Transverse colon (tissue), 4 donors: ENCODE measurements at regions not wholly inside any gene's neighbourhood (a gene's known extent, or its start where the extent isn't known, plus 50 kb on each side); places are given as distances from the start of the nearest gene placed in this dataset.

Experiments used
- DNase-seq: peaks from one replicate; pipeline ENCODE4 v3.0.0-alpha.2; 2019
- H3K27ac ChIP-seq, 4 donors: fragments of 200-600 bp; sonication (generic); 2 replicates each; pipeline ENCODE4 v1.5.1; 2016 to 2018; ENCODE audit warnings: inconsistent platforms in 4 of 4
- H3K27me3 ChIP-seq: fragments of 200-600 bp; sonication (generic); 2 replicates; pipeline ENCODE4 v1.5.1; 2017; ENCODE audit warnings: inconsistent platforms
- H3K36me3 ChIP-seq, 4 donors: fragments of 200-600 bp; sonication (generic); 2 replicates each; pipeline ENCODE4 v1.5.1; 2017 to 2019; ENCODE audit warnings: inconsistent platforms in 4 of 4
- H3K4me1 ChIP-seq, 4 donors: fragments of 200-600 bp; sonication (generic); 2 replicates each; pipeline ENCODE4 v1.5.1; 2017 to 2020; ENCODE audit warnings: inconsistent platforms in 4 of 4
- H3K4me3 ChIP-seq, 4 donors: fragments of 200-600 bp; sonication (generic); 1 replicate in 1 of 4; 2 replicates in 3 of 4; pipeline versions ENCODE4 v1.5.1 to v1.6.1; 2017 to 2019; ENCODE audit warnings: inconsistent platforms in 4 of 4
- H3K9me3 ChIP-seq, 2 donors: fragments of 200-600 bp; sonication (generic); 2 replicates each; pipeline ENCODE4 v1.5.1; 2017 to 2019; ENCODE audit warnings: inconsistent platforms in 2 of 2
- EP300 ChIP-seq: sonication (generic); formaldehyde crosslinking; IDR thresholded peaks from one replicate; pipeline ENCODE4 v1.6.1; 2017; ENCODE audit warnings: antibody characterized with exemption, low read depth
- POLR2A ChIP-seq: fragments of 450-650 bp; IDR thresholded peaks from one replicate; pipeline ENCODE4 v1.6.1; 2016; ENCODE audit warnings: antibody characterized with exemption, mild to moderate bottlenecking, moderate library complexity
- POLR2AphosphoS5 ChIP-seq, 3 donors: sonication (generic); formaldehyde crosslinking; IDR thresholded peaks; one replicate each; pipeline ENCODE4 v1.6.1; 2016; ENCODE audit warnings: antibody characterized with exemption in 3 of 3
- WGBS, 2 donors: methylation state at CpG; one replicate each; pipeline ENCODE4 v1.1.5; 2018; ENCODE audit warnings: low coverage in 1 of 2; 5-methylcytosine and 5-hydroxymethylcytosine counted together
- in situ Hi-C, 4 donors: fragments of 200-750 bp; cut with MboI; loops; one replicate each; pipeline versions ENCODE4 v1.15.0 to v1.15.1; 2017; ENCODE audit warnings: low sequenced_read_pairs in 3 of 4, low pct_ligation_motif_present in 1 of 4, low pct_unique_long_range_greater_than_20kb in 1 of 4
- intact Hi-C: fragments of 100-400 bp; cut with DNase I; formaldehyde crosslinking; loops from one replicate; pipeline ENCODE4 v1.15.1; 2023; ENCODE audit warnings: low total_unique reads
- TF ChIP-seq, protein P1 (sequence below), 5 experiments: fragments of 200-600 bp in 3 of 5; fragments of 450-650 bp in 2 of 5; sonication (generic) in 3 of 5; IDR thresholded peaks; 1 replicate in 2 of 5; 2 replicates in 3 of 5; pipeline ENCODE4 v1.5.1; 2016 to 2017; ENCODE audit warnings: antibody characterized with exemption in 5 of 5, inconsistent platforms in 3 of 5, mild to moderate bottlenecking in 2 of 5, moderate library complexity in 1 of 5

DNA sequence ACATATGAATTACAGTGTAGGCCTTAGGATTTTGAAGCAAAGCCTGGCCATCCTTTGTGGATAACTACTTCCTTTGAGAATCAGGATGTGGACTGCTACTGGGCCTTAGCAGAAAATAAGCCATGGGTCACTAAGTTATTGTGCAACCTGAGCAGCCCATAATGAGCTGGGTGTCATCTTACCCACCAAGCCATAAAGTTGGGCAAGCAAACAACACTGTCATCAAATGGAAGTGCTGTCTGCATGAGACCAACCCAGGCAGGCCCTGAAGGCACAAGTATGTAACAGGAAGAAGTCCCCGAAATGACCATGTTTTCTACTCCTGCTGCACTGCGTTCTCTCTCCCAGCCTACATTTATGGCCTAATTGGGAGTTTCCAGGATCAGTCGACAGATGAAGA, 205.6 kb upstream of the GGTLC1 start:
- no peak for TF ChIP-seq POLR2AphosphoS5 (IDR thresholded peaks at IDR 0.05)
- TF ChIP-seq, protein P1, sequence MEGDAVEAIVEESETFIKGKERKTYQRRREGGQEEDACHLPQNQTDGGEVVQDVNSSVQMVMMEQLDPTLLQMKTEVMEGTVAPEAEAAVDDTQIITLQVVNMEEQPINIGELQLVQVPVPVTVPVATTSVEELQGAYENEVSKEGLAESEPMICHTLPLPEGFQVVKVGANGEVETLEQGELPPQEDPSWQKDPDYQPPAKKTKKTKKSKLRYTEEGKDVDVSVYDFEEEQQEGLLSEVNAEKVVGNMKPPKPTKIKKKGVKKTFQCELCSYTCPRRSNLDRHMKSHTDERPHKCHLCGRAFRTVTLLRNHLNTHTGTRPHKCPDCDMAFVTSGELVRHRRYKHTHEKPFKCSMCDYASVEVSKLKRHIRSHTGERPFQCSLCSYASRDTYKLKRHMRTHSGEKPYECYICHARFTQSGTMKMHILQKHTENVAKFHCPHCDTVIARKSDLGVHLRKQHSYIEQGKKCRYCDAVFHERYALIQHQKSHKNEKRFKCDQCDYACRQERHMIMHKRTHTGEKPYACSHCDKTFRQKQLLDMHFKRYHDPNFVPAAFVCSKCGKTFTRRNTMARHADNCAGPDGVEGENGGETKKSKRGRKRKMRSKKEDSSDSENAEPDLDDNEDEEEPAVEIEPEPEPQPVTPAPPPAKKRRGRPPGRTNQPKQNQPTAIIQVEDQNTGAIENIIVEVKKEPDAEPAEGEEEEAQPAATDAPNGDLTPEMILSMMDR (IDR thresholded peaks at IDR 0.05) = no peak
- no peak for TF ChIP-seq POLR2A
- no peak for TF ChIP-seq EP300
- no peak overlapping the region for H3K4me3 ChIP-seq
- no peaks in the 10 kb centered on the region for H3K4me1 ChIP-seq
- WGBS, 2 donors = 61% methylated on average over 3 of the region's 3 CpGs; no CpG with 5 or more reads in 1 of the 2 donors
- DNase-seq = no peak
- in situ Hi-C loops (no loop called here), intact Hi-C loops (no loop called here)
- no peak overlapping the region for H3K27ac ChIP-seq
- H3K27me3 ChIP-seq = no peaks in the 10 kb centered on the region
- no peaks in the 10 kb centered on the region for H3K36me3 ChIP-seq
- no peaks in the 10 kb centered on the region for H3K9me3 ChIP-seq

DNA sequence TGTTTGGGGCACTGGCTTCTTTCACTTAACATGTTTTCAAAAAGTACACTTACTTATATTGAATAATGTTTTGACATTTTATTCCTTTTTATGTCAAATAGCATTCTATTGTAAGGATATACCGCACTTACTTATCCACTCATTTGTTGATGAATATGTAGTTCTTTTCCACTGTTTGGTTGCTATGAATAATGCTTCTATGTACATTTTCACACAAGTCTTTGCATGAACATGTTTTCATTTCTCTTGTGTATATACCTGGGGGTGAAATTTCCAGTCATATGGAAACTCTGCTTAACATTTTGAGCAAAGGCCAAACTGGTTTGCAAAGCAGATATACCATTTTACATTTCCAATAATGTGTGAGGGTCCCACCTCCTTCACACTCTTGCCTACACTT, 202.3 kb upstream of the GGTLC1 start:
- H3K4me3 ChIP-seq = no peak overlapping the region
- intact Hi-C loops (no loop called here), in situ Hi-C loops (no loop called here)
- no peaks in the 10 kb centered on the region for H3K9me3 ChIP-seq
- H3K27ac ChIP-seq = no peak overlapping the region
- WGBS, 2 donors = 96 to 100% methylated on average over 1 of the region's 1 CpG
- no peaks in the 10 kb centered on the region for H3K4me1 ChIP-seq
- H3K36me3 ChIP-seq = no peaks in the 10 kb centered on the region
- H3K27me3 ChIP-seq = no peaks in the 10 kb centered on the region
- TF ChIP-seq, protein P1 (IDR thresholded peaks at IDR 0.05) = no peak
- TF ChIP-seq POLR2AphosphoS5 (IDR thresholded peaks at IDR 0.05) = no peak
- TF ChIP-seq EP300 = no peak
- no peak for TF ChIP-seq POLR2A
- DNase-seq = no peak

DNA sequence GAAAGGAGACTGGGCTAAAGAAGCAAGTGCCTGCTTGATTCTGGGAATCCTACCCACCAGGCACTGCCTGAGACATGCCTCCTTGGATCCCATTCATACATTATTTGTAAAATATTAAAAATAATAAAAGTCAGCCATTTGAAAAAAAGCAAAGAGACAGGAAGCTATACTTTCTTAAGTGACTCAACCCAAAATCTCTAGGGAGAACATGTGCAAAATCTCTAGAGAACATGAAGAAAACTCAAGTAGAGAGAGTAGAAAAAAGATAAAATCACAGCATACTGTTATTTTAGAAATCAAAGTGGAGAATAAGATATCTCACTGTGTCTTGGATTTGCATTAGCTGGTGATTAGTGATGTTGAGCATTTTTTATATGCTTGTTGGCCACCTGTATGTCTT, 197.2 kb upstream of the GGTLC1 start:
- no peak for TF ChIP-seq POLR2AphosphoS5 (IDR thresholded peaks at IDR 0.05)
- TF ChIP-seq POLR2A = no peak
- TF ChIP-seq EP300 = no peak
- TF ChIP-seq, protein P1 (IDR thresholded peaks at IDR 0.05) = no peak
- Histone ChIP-seq H3K36me3 (no peaks in the 10 kb centered on the region), H3K27me3 (no peaks in the 10 kb centered on the region), H3K4me3 (no peak overlapping the region), H3K4me1 (no peaks in the 10 kb centered on the region), H3K9me3 (no peaks in the 10 kb centered on the region), H3K27ac (no peak overlapping the region)
- in situ Hi-C loops = no loop called here
- no peak for DNase-seq
- intact Hi-C loops = no loop called here

DNA sequence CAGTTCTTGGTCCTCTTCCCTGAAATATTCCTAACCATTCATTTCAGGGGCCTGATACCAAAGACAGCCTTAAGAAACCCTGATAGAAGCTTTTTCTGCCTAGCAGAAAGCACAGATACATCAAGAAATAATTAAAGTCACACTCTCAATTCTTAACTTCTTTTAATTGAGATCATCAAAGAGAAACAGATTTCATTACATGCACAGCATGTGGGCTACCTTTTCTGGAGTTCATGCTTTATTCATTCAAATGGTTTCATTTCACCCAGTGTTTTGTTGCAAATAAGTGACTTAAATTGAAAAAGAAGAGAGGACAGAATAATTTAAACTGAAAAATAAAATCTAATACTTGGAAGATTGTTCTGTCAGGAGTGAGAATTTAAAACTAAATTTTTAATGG, 192.6 kb upstream of the GGTLC1 start:
- no peak overlapping the region for H3K27ac ChIP-seq
- H3K36me3 ChIP-seq = no peaks in the 10 kb centered on the region
- intact Hi-C loops = no loop called here
- in situ Hi-C loops = no loop called here
- no peaks in the 10 kb centered on the region for H3K4me1 ChIP-seq
- DNase-seq = no peak
- H3K27me3 ChIP-seq = no peaks in the 10 kb centered on the region
- no peak overlapping the region for H3K4me3 ChIP-seq
- TF ChIP-seq POLR2A (no peak), EP300 (no peak), POLR2AphosphoS5 (IDR thresholded peaks at IDR 0.05) (no peak)
- TF ChIP-seq, protein P1 (IDR thresholded peaks at IDR 0.05) = no peak
- no peaks in the 10 kb centered on the region for H3K9me3 ChIP-seq
